ENCODE measurements at regions not wholly inside any gene's neighbourhood (a gene's known extent, or its start where the extent isn't known, plus 50 kb on each side); places are given as distances from the start of the nearest gene placed in this dataset.
"Not testable (repeated sequence)": the region's sequence is repeated elsewhere in the genome, so short reads cannot be mapped to it uniquely, and the experiment has no call there.

DNA sequence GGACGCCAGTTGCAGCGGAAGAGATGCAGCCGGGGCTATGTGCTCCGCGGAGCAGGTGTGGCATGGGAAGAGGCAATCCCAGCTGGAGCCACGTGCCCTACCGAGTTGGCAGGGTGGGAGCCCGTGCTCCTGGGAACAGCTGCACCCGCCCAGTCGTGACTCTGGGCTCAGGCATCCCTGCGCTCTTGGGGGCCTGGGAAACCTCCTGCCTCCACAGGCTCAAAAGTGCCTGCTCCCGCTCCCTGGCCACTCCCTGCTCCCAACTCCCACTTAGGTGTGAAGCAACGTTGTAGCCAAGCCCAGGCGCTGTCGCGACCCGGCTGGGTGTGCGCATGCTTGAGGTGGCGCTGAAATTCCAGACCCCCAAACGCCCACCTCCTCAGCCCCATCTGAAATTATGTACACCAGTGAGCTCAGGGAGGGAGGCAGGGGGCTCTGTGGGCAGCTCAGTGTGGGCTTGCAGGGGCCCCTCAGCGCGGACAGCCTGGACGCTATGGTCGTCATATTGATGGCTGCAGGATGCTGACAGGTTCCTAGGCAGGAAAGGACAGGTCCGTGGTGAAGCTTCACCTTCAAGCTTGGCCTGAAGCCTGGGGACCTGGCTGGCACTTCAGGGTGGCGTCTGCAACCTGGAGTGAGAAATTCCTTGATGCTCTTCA is 429.9 kb downstream of the SLITRK1 start:
- Histone ChIP-seq H3K36me3 (ENCODE audit: low read depth) (no peaks in the 10 kb centered on the region), H3K27me3 (ENCODE audit: insufficient read depth, poor library complexity, severe bottlenecking) (no peaks in the 10 kb centered on the region), H3K9me3 (ENCODE audit: severe bottlenecking) (no peaks in the 10 kb centered on the region), H3K4me1 (ENCODE audit: insufficient read depth, poor library complexity, severe bottlenecking) (peaks cover 23% of the 10 kb centered on the region), H3K27ac (ENCODE audit: poor library complexity, severe bottlenecking) (no peak overlapping the region), H3K4me3 (ENCODE audit: severe bottlenecking) (no peak overlapping the region)
- ATAC-seq (ENCODE audit: low read depth): no peak
- TF ChIP-seq, protein P1, sequence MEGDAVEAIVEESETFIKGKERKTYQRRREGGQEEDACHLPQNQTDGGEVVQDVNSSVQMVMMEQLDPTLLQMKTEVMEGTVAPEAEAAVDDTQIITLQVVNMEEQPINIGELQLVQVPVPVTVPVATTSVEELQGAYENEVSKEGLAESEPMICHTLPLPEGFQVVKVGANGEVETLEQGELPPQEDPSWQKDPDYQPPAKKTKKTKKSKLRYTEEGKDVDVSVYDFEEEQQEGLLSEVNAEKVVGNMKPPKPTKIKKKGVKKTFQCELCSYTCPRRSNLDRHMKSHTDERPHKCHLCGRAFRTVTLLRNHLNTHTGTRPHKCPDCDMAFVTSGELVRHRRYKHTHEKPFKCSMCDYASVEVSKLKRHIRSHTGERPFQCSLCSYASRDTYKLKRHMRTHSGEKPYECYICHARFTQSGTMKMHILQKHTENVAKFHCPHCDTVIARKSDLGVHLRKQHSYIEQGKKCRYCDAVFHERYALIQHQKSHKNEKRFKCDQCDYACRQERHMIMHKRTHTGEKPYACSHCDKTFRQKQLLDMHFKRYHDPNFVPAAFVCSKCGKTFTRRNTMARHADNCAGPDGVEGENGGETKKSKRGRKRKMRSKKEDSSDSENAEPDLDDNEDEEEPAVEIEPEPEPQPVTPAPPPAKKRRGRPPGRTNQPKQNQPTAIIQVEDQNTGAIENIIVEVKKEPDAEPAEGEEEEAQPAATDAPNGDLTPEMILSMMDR (IDR thresholded peaks at IDR 0.05; ENCODE audit: poor library complexity, severe bottlenecking): no peak
- no peak for DNase-seq (ENCODE audit: low spot score)

DNA sequence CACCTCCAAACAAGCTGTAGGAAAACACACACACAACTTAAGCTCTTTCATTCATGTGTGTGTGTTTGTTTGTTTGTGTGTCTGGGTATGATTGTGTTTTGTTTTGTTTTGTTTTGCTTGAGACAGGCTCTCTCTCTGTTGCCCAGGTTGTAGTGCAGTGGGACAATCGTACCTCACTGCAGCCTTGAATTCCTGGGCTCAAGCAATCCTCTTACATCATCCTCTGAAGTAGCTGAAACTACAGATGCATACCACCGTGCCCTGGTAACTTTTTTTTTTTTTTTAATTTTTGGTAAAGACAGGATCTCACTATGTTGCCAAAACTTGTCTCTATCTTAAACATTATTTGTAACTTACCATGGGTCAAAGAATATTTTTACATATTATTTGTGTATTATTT is 431.7 kb downstream of the SLITRK1 start:
- H3K27ac ChIP-seq (ENCODE audit: poor library complexity, severe bottlenecking): peak overlapping the region; percentile 81
- no peaks in the 10 kb centered on the region for H3K36me3 ChIP-seq (ENCODE audit: low read depth)
- TF ChIP-seq, protein P1 (IDR thresholded peaks at IDR 0.05; ENCODE audit: poor library complexity, severe bottlenecking): no peak
- H3K4me3 ChIP-seq (ENCODE audit: severe bottlenecking): no peak overlapping the region
- no peaks in the 10 kb centered on the region for H3K27me3 ChIP-seq (ENCODE audit: insufficient read depth, poor library complexity, severe bottlenecking)
- DNase-seq (ENCODE audit: low spot score) (no peak), ATAC-seq (ENCODE audit: low read depth) (no peak; the same call in 2 of the 3 replicates)
- H3K9me3 ChIP-seq (ENCODE audit: severe bottlenecking): no peaks in the 10 kb centered on the region
- H3K4me1 ChIP-seq (ENCODE audit: insufficient read depth, poor library complexity, severe bottlenecking): peaks cover 23% of the 10 kb centered on the region

DNA sequence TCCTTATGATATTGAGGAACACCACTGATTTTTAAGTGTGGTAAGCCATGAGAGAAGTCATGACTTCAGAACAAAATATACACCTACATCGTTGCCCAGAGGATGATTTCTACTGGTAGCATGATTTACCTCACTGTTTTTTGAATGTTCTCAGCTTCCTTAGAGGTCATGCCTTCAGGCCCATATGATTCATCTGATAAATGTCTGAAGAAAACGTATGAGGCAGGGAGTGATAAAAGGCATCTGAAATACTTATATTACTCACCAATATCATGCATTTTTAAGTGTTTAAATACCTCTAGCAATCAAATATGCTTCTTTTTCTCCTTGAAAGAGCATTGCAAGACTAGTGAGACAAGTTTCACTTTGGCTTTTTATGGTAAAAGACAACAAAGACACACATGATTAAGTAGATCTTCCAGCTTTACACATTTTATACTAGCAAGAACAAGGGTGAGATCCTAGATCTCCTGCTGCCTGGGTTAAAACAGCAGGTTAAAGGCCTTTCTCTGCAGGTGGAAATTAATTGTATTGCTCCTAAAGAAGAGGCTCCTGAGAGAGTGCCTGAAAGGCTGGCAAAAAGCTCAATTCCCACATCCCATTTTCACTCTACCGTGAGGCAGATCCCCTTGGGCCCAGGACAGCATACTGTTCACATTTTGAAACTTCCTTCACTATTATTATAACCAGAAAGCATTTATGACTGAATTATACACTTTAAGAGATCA is 432.4 kb downstream of the SLITRK1 start:
- Histone ChIP-seq H3K4me1 (ENCODE audit: insufficient read depth, poor library complexity, severe bottlenecking) (peaks cover 23% of the 10 kb centered on the region), H3K27ac (ENCODE audit: poor library complexity, severe bottlenecking) (peak overlapping the region; percentile 81), H3K4me3 (ENCODE audit: severe bottlenecking) (no peak overlapping the region), H3K9me3 (ENCODE audit: severe bottlenecking) (no peaks in the 10 kb centered on the region), H3K36me3 (ENCODE audit: low read depth) (no peaks in the 10 kb centered on the region), H3K27me3 (ENCODE audit: insufficient read depth, poor library complexity, severe bottlenecking) (no peaks in the 10 kb centered on the region)
- TF ChIP-seq, protein P1 (IDR thresholded peaks at IDR 0.05; ENCODE audit: poor library complexity, severe bottlenecking): no peak
- ATAC-seq (ENCODE audit: low read depth) (peak; percentile 95), DNase-seq (ENCODE audit: low spot score) (no peak)

- ATAC-seq (ENCODE audit: low read depth) (no peak; the same call in 2 of the 3 replicates), DNase-seq (ENCODE audit: low spot score) (no peak)
- Histone ChIP-seq H3K36me3 (ENCODE audit: low read depth) (no peaks in the 10 kb centered on the region), H3K9me3 (ENCODE audit: severe bottlenecking) (no peaks in the 10 kb centered on the region), H3K27me3 (ENCODE audit: insufficient read depth, poor library complexity, severe bottlenecking) (no peaks in the 10 kb centered on the region), H3K4me1 (ENCODE audit: insufficient read depth, poor library complexity, severe bottlenecking) (no peaks in the 10 kb centered on the region), H3K4me3 (ENCODE audit: severe bottlenecking) (no peak overlapping the region), H3K27ac (ENCODE audit: poor library complexity, severe bottlenecking) (no peak overlapping the region)
- TF ChIP-seq, protein P1 (IDR thresholded peaks at IDR 0.05; ENCODE audit: poor library complexity, severe bottlenecking): no peak
Observed at GRCh38 chr13:83440465-83440864, 441.8 kb downstream of the SLITRK1 start.

DNA sequence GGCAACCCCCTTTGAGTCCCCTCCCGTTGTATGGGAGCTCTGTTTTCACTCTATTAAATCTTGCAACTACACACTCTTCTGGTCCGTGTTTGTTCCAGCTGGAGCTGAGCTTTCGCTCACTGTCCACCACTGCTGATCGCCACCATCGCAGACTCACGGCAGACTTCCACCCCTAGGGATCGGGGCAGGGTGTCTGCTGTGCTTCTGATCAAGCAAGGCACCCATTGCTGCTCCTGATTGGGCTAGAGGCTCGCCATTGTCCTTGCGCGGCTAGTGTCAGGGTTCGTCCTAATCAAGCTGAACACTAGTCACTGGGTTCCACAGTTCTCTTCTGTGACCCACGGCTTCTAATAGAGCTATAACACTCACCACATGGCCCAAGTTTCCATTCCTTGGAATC is 442.8 kb downstream of the SLITRK1 start:
- H3K27me3 ChIP-seq (ENCODE audit: insufficient read depth, poor library complexity, severe bottlenecking); H3K9me3 ChIP-seq (ENCODE audit: severe bottlenecking); H3K4me3 ChIP-seq (ENCODE audit: severe bottlenecking); H3K4me1 ChIP-seq (ENCODE audit: insufficient read depth, poor library complexity, severe bottlenecking); H3K27ac ChIP-seq (ENCODE audit: poor library complexity, severe bottlenecking); ATAC-seq (ENCODE audit: low read depth); DNase-seq (ENCODE audit: low spot score); H3K36me3 ChIP-seq (ENCODE audit: low read depth): not testable (repeated sequence)
